K562 (cell line): ENCODE measurements at regions not wholly inside any gene's neighbourhood (a gene's known extent, or its start where the extent isn't known, plus 50 kb on each side); places are given as distances from the start of the nearest gene placed in this dataset.

Experiments used
- ATAC-seq: fragments of 200-7000 bp; cut with Tn5 transposase; 3 replicates; pipeline ENCODE4 v1.9.1; 2020; ENCODE audit warnings: moderate library complexity
- BruUV-seq: library from RNA; stranded (reverse); fragments of 400-500 nt; replicated peaks from 2 replicates; lab custom pipeline; 2021; lab: Mats Ljungman, UMichigan
- CTCF ChIA-PET: fragments of 300-600 bp; formaldehyde crosslinking; extraction: SDS; loops from one replicate; lab custom pipeline; 2021; ENCODE audit warnings: low intra/inter-chr PET ratio; lab: Yijun Ruan, JAX
- POLR2A ChIA-PET: fragments of 300-600, 350-650 bp; sonication (Branson Sonifier 250); formaldehyde crosslinking; extraction: SDS; loops from one replicate; lab custom pipeline; 2021; ENCODE audit warnings: antibody characterized with exemption, inconsistent platforms; lab: Yijun Ruan, JAX
- DNase-seq, 4 experiments: peaks; one replicate each; pipeline versions ENCODE4 v3.0.0 to v3.0.0-alpha.2; 2011 to 2018; ENCODE audit warnings: low spot score in 3 of 4, mixed read lengths in 3 of 4; ENCODE audit errors: extremely low read depth in 1 of 4
- FAIRE-seq: peaks from 2 replicates; lab custom pipeline; 2011; peaks lifted over from hg19 to GRCh38; lab: Jason Lieb, UNC
- H2AFZ ChIP-seq: 2 replicates; pipeline ENCODE4 v1.6.0; 2011; ENCODE audit warnings: low read depth, low read length, control low read depth, inconsistent platforms
- H3K27ac ChIP-seq: fragments of 200-600 bp; 3 replicates; pipeline ENCODE4 v1.8.0; 2011; ENCODE audit warnings: low read depth, mild to moderate bottlenecking, control low read depth, inconsistent platforms, low read length, moderate library complexity, mixed read lengths; ENCODE audit errors: extremely low read depth
- H3K27me3 ChIP-seq, 2 experiments: fragments of 300-600 bp in 1 of 2; 2 replicates in 1 of 2; 3 replicates in 1 of 2; pipeline versions ENCODE4 v1.6.0 to v1.8.0; 2011; ENCODE audit warnings: inconsistent platforms in 2 of 2, low read length in 2 of 2, mild to moderate bottlenecking in 1 of 2, mixed read lengths in 1 of 2, moderate library complexity in 1 of 2; ENCODE audit not compliant: control insufficient read depth in 2 of 2, insufficient read depth in 2 of 2
- H3K36me3 ChIP-seq: fragments of 300-600 bp; 3 replicates; pipeline ENCODE4 v1.8.0; 2011; ENCODE audit warnings: mild to moderate bottlenecking, low read length, inconsistent platforms; ENCODE audit not compliant: control insufficient read depth, insufficient read depth
- H3K4me1 ChIP-seq, 2 experiments: fragments of 200-600 bp in 1 of 2; replicated peaks in 1 of 2; 2 replicates in 1 of 2; 3 replicates in 1 of 2; pipeline versions ENCODE4 v1.5.1 to v1.8.0; 2011; ENCODE audit warnings: inconsistent platforms in 2 of 2, low read length in 2 of 2, mild to moderate bottlenecking in 1 of 2, mixed read lengths in 1 of 2, moderate library complexity in 1 of 2; ENCODE audit not compliant: control insufficient read depth in 2 of 2, insufficient read depth in 2 of 2
- H3K4me2 ChIP-seq: 2 replicates; pipeline ENCODE4 v1.6.1; 2011; ENCODE audit warnings: low read length, control low read depth, inconsistent platforms, mixed read lengths; ENCODE audit not compliant: insufficient read depth
- H3K4me3 ChIP-seq: fragments of 200-600 bp; sonication (generic), shearing (Covaris generic); 2 replicates; pipeline ENCODE4 v1.5.1; 2016; ENCODE audit warnings: control low read depth, inconsistent platforms
- H3K79me2 ChIP-seq: fragments of 200-600 bp; 3 replicates; pipeline ENCODE4 v1.8.0; 2011; ENCODE audit warnings: low read length, inconsistent platforms; ENCODE audit not compliant: control insufficient read depth, insufficient read depth
- H3K9ac ChIP-seq, 2 experiments: 2 replicates each; pipeline versions ENCODE4 v1.6.0 to v1.6.1; 2011; ENCODE audit warnings: low read depth in 2 of 2, low read length in 2 of 2, control low read depth in 1 of 2, inconsistent platforms in 1 of 2, mild to moderate bottlenecking in 1 of 2, mixed read lengths in 1 of 2; ENCODE audit not compliant: insufficient read depth in 1 of 2
- H3K9me1 ChIP-seq: one replicate; pipeline ENCODE4 v1.6.0; 2011; ENCODE audit warnings: inconsistent platforms, mild to moderate bottlenecking, low read length, moderate library complexity; ENCODE audit not compliant: control insufficient read depth, insufficient read depth
- H3K9me3 ChIP-seq: replicated peaks from 2 replicates; pipeline ENCODE4 v1.5.1; 2011; ENCODE audit warnings: low read depth, low read length, inconsistent platforms; ENCODE audit not compliant: control insufficient read depth, insufficient read depth
- H4K20me1 ChIP-seq: replicated peaks from 2 replicates; pipeline ENCODE4 v1.6.1; 2011; ENCODE audit warnings: low read length, inconsistent platforms, mixed read lengths; ENCODE audit not compliant: control insufficient read depth, insufficient read depth
- ARID2 ChIP-seq: fragments of 450-650 bp; IDR thresholded peaks from 2 replicates; pipeline ENCODE4 v1.6.1; 2017; ENCODE audit warnings: antibody characterized with exemption, mild to moderate bottlenecking
- CUX1 ChIP-seq: fragments of 200-800 bp; sonication (Bioruptor generic); IDR thresholded peaks from 2 replicates; pipeline ENCODE4 v1.6.1; 2016; ENCODE audit warnings: missing genetic modification characterization, missing compliant biosample characterization
- ETS2 ChIP-seq: IDR thresholded peaks from 2 replicates; pipeline ENCODE4 v1.6.1; 2016; ENCODE audit warnings: borderline replicate concordance, missing genetic modification characterization, mild to moderate bottlenecking, moderate library complexity, missing compliant biosample characterization; ENCODE audit not compliant: poor library complexity, severe bottlenecking
- KDM4B ChIP-seq, 2 experiments: fragments of 450-650 bp in 1 of 2; sonication (generic) in 1 of 2; IDR thresholded peaks; 2 replicates each; pipeline ENCODE4 v1.6.1; 2016 to 2017; ENCODE audit warnings: borderline replicate concordance in 2 of 2, antibody characterized with exemption in 1 of 2, low read depth in 1 of 2, mild to moderate bottlenecking in 1 of 2
- MTF1 ChIP-seq: fragments of 250-450 bp; sonication (Bioruptor Pico); IDR thresholded peaks from 2 replicates; pipeline ENCODE4 v1.9.0; 2021; ENCODE audit warnings: moderate library complexity, mild to moderate bottlenecking, inconsistent platforms, borderline replicate concordance
- PATZ1 ChIP-seq: fragments of 250-450 bp; sonication (Bioruptor Pico); IDR thresholded peaks from 2 replicates; pipeline ENCODE4 v1.5.0; 2020; ENCODE audit warnings: mild to moderate bottlenecking, borderline replicate concordance
- RBM22 ChIP-seq: fragments of 200-400 bp; formaldehyde crosslinking; IDR thresholded peaks from 2 replicates; pipeline ENCODE4 v1.6.1; 2018; ENCODE audit warnings: low read length, low read depth; ENCODE audit not compliant: poor library complexity, severe bottlenecking
- ZNF175 ChIP-seq: fragments of 200-800 bp; sonication (Bioruptor generic); IDR thresholded peaks from 2 replicates; pipeline ENCODE4 v1.6.1; 2016; ENCODE audit warnings: low read depth, mild to moderate bottlenecking, missing genetic modification characterization, missing compliant biosample characterization
- ZNF584 ChIP-seq: fragments of 200-800 bp; sonication (Bioruptor generic); IDR thresholded peaks from 2 replicates; pipeline ENCODE4 v1.6.1; 2016; ENCODE audit warnings: low read depth, mild to moderate bottlenecking, missing genetic modification characterization, missing compliant biosample characterization
- ZNF589 ChIP-seq: fragments of 200-800 bp; sonication (Bioruptor generic); IDR thresholded peaks from 2 replicates; pipeline ENCODE4 v1.6.1; 2016; ENCODE audit warnings: low read depth, missing genetic modification characterization, missing compliant biosample characterization
- WGBS: fragments of 100-300 bp; shearing (Covaris generic); methylation state at CpG from one replicate; pipeline ENCODE4 v1.1.6; 2016; ENCODE audit warnings: low coverage, mixed read lengths; ENCODE audit not compliant: insufficient coverage; ENCODE audit errors: missing lambda C conversion rate; 5-methylcytosine and 5-hydroxymethylcytosine counted together
- in situ Hi-C: fragments of 300-500 bp; cut with MboI; formaldehyde crosslinking; loops from 4 replicates; pipeline ENCODE4 v1.15.0; 2018; ENCODE audit warnings: inconsistent platforms, mixed read lengths
- intact Hi-C: fragments of 100-400 bp; cut with micrococcal nuclease; formaldehyde crosslinking; loops from 2 replicates; pipeline ENCODE4 v1.14.2; 2022

GRCh38 chr6:81939766-81940165 lies 187.3 kb upstream of the TENT5A start (continued):
- no peak for TF ChIP-seq PATZ1
- TF ChIP-seq RBM22: no peak
- TF ChIP-seq ETS2: no peak

- no peak for ATAC-seq
Observed at GRCh38 chr6:81938991-81939732, 186.7 kb upstream of the TENT5A start.

More at GRCh38 chr6:81938991-81939732, 186.7 kb upstream of the TENT5A start:
- Histone ChIP-seq H3K9me1 (no peaks in the 10 kb centered on the region), H3K79me2 (no peaks in the 10 kb centered on the region), H3K4me3 (no peak overlapping the region), H4K20me1 (no peaks in the 10 kb centered on the region), H3K27ac (peak overlapping the region; percentile 86), H2AFZ (peak overlapping the region; percentile 83), H3K27me3 (no peaks in the 10 kb centered on the region), H3K9ac (peak overlapping the region in 1 of 2 experiments; percentile 58; a peak in 2 of 4 replicates), H3K4me2 (no peak overlapping the region), H3K9me3 (no peaks in the 10 kb centered on the region), H3K36me3 (no peaks in the 10 kb centered on the region)
- ChIA-PET POLR2A (no interaction called here), CTCF (no interaction called here)
- intact Hi-C loops: loop anchor here (1.0 kb wide), 1 partner anchor 186 kb away; no protein-coding TSS in a partner anchor
- 10% methylated on average over 3 of the region's 3 CpGs for WGBS
- peak; percentile 6 for FAIRE-seq
- BruUV-seq: no TSS peak
- DNase-seq: peak in 1 of 4 experiments; percentile 12
- no peak for TF ChIP-seq MTF1 (CRISPR knock-in tag)
- 0 out of 2 replicates have a peak, but pooled peaks have one; percentile 0 for TF ChIP-seq CUX1
- TF ChIP-seq ZNF175 (CRISPR knock-in tag): 0 out of 2 replicates have a peak, but pooled peaks have one; percentile 23
- TF ChIP-seq ZNF584: 0 out of 2 replicates have a peak, but pooled peaks have one; percentile 20
- TF ChIP-seq KDM4B (IDR thresholded peaks at IDR 0.05; ENCODE audit: borderline replicate concordance in 2 of 2, low read depth in 1 of 2): no peak
- TF ChIP-seq ZNF589 (CRISPR knock-in tag): 0 out of 2 replicates have a peak, but pooled peaks have one; percentile 17
- TF ChIP-seq ARID2: no peak
- TF ChIP-seq, all 486 proteins: peak for 4
- in situ Hi-C loops: no loop called here
- peaks cover 0 to 24% of the 10 kb centered on the region in 2 experiments; a peak in 3 of 5 replicates for H3K4me1 ChIP-seq
